SU-DHL-6 (cell line): ENCODE measurements at regions not wholly inside any gene's neighbourhood (a gene's known extent, or its start where the extent isn't known, plus 50 kb on each side); places are given as distances from the start of the nearest gene placed in this dataset.

Experiments used
- H2AFZ ChIP-seq: fragments of 200-600 bp; sonication (generic); 2 replicates; pipeline ENCODE4 v1.6.1; 2014; ENCODE audit warnings: low read depth, mild to moderate bottlenecking, moderate library complexity, mixed read lengths, antibody characterized with exemption, low read length; ENCODE audit not compliant: severe bottlenecking
- H3F3A ChIP-seq: fragments of 200-600 bp; shearing (Covaris generic); 2 replicates; pipeline ENCODE4 v1.6.0; 2016; ENCODE audit warnings: antibody characterized with exemption, mild to moderate bottlenecking; ENCODE audit not compliant: insufficient read depth
- H3K27ac ChIP-seq: fragments of 200-600 bp; sonication (generic); 2 replicates; pipeline ENCODE4 v1.5.1; 2016; ENCODE audit warnings: low read depth, mild to moderate bottlenecking, low read length, moderate library complexity, mixed read lengths
- H3K27me3 ChIP-seq: fragments of 200-600 bp; sonication (generic), shearing (Covaris generic); 2 replicates; pipeline ENCODE4 v1.6.0; 2014; ENCODE audit warnings: mild to moderate bottlenecking, low read length
- H3K36me3 ChIP-seq: fragments of 200-600 bp; sonication (generic); 2 replicates; pipeline ENCODE4 v1.6.1; 2014; ENCODE audit warnings: mild to moderate bottlenecking, low read length, mixed read lengths
- H3K4me2 ChIP-seq: fragments of 300-600, 200-600 bp; shearing (Covaris generic), sonication (generic); 2 replicates; pipeline ENCODE4 v1.6.0; 2014; ENCODE audit warnings: low read length, low read depth, mild to moderate bottlenecking; ENCODE audit not compliant: poor library complexity, severe bottlenecking
- H3K4me3 ChIP-seq: fragments of 200-600 bp; sonication (generic); 2 replicates; pipeline ENCODE4 v1.5.1; 2014; ENCODE audit warnings: antibody characterized with exemption, low read length, mild to moderate bottlenecking, mixed read lengths; ENCODE audit not compliant: insufficient read depth, poor library complexity, severe bottlenecking
- H3K79me2 ChIP-seq: fragments of 200-600 bp; sonication (generic); 2 replicates; pipeline ENCODE4 v1.6.1; 2014; ENCODE audit warnings: mild to moderate bottlenecking, low read length, moderate library complexity; ENCODE audit not compliant: insufficient read depth
- H3K9ac ChIP-seq: fragments of 200-600 bp; sonication (generic); 2 replicates; pipeline ENCODE4 v1.7.0; 2014; ENCODE audit warnings: mild to moderate bottlenecking, low read length
- H3K9me2 ChIP-seq: fragments of 200-600 bp; sonication (generic); replicated peaks from 2 replicates; pipeline ENCODE4 v1.6.1; 2014; ENCODE audit warnings: low read length; ENCODE audit not compliant: insufficient read depth
- H3K9me3 ChIP-seq: fragments of 200-600 bp; sonication (generic); 2 replicates; pipeline ENCODE4 v1.6.1; 2014; ENCODE audit warnings: low read length, mixed read lengths; ENCODE audit not compliant: insufficient read depth
- H4K20me1 ChIP-seq: fragments of 200-600 bp; sonication (generic); 2 replicates; pipeline ENCODE4 v1.6.1; 2014; ENCODE audit warnings: low read depth, mild to moderate bottlenecking, antibody characterized with exemption, low read length, moderate library complexity, mixed read lengths
- EZH2phosphoT487 ChIP-seq: fragments of 200-600 bp; sonication (generic), shearing (Covaris generic); conservative IDR thresholded peaks from 2 replicates; pipeline ENCODE4 v1.6.1; 2018; ENCODE audit warnings: mild to moderate bottlenecking, antibody characterized with exemption, low read length, moderate library complexity, mixed read lengths
- TF ChIP-seq, protein P1 (sequence below): fragments of 200-600 bp; sonication (generic); IDR thresholded peaks from one replicate; pipeline ENCODE4 v1.5.1; 2017; ENCODE audit warnings: antibody characterized with exemption, mild to moderate bottlenecking, low read length, moderate library complexity; ENCODE audit not compliant: insufficient read depth, poor library complexity, severe bottlenecking

DNA sequence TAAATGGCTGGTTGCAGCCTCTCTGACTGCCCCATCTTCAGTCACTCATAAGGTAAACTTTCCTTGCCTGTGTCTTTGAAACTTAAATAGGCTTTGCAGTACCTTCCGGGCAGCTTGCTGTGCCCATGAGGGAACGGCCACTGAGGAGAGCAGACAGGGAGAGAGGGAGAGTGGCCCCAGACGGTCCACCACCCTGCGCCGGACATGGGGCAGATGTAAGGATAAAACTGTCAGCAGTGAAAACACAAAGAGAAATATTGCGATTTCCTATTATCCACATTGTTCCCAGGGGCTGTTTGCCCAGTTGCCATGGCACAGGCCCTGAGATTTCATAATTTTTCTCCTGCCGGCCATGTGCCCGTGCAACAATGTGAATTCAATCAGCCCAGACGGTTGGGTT is 265.9 kb upstream of the SALL3 start:
- H3K9me2 ChIP-seq: no peaks in the 10 kb centered on the region
- no peaks in the 10 kb centered on the region for H4K20me1 ChIP-seq
- no peaks in the 10 kb centered on the region for H3K27me3 ChIP-seq
- H3F3A ChIP-seq: no peaks in the 10 kb centered on the region
- H3K27ac ChIP-seq: no peak overlapping the region
- H3K9ac ChIP-seq: no peak overlapping the region
- no peak for TF ChIP-seq EZH2phosphoT487
- TF ChIP-seq, protein P1, sequence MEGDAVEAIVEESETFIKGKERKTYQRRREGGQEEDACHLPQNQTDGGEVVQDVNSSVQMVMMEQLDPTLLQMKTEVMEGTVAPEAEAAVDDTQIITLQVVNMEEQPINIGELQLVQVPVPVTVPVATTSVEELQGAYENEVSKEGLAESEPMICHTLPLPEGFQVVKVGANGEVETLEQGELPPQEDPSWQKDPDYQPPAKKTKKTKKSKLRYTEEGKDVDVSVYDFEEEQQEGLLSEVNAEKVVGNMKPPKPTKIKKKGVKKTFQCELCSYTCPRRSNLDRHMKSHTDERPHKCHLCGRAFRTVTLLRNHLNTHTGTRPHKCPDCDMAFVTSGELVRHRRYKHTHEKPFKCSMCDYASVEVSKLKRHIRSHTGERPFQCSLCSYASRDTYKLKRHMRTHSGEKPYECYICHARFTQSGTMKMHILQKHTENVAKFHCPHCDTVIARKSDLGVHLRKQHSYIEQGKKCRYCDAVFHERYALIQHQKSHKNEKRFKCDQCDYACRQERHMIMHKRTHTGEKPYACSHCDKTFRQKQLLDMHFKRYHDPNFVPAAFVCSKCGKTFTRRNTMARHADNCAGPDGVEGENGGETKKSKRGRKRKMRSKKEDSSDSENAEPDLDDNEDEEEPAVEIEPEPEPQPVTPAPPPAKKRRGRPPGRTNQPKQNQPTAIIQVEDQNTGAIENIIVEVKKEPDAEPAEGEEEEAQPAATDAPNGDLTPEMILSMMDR: no peak
- H3K79me2 ChIP-seq: no peaks in the 10 kb centered on the region
- H2AFZ ChIP-seq: no peak overlapping the region
- H3K36me3 ChIP-seq: no peaks in the 10 kb centered on the region
- H3K4me3 ChIP-seq: no peak overlapping the region
- H3K4me2 ChIP-seq: no peak overlapping the region
- H3K9me3 ChIP-seq: no peaks in the 10 kb centered on the region

DNA sequence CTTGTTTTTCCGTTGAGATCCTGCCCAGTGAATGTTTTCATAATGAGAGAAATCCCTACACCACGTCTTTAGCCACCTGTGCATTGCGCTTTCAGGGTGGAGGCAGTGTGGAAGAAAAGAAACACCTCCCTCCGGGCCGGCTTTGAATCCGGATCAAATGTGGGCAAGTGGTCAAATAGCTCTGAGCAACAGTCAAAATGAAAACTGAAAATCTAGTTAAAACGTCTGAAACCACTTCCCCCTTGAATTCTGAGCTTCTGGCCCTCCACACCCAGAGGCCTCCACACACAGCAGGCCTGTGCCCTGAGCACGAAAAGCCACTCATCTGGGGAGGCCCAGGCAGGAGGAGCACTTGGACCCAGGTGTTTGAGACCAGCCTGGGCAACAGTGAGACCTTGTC is 263.6 kb upstream of the SALL3 start:
- no peak overlapping the region for H3K4me2 ChIP-seq
- no peaks in the 10 kb centered on the region for H3K9me3 ChIP-seq

DNA sequence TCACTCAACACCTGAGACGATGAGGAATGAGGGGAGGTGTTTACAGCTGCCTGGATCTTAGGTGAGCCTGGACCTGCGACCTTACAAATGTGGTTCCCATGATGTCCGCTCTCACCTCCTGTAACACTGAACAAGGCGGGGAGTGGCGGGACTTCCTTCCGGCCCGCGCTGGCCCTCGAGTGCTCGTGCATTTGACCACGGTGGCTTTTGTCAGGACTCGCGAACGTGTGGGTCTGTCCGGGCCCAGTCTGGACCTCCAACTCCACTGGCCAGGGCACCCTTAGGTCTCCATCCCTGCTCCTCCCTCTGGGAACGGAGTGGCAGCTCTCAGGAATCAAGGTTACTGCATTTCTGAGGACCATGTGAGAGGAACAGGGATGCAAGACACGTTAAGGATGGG is 263.0 kb upstream of the SALL3 start:
- Histone ChIP-seq H3K4me2 (no peak overlapping the region), H3K27ac (no peak overlapping the region), H3K9ac (no peak overlapping the region), H3K9me3 (no peaks in the 10 kb centered on the region), H4K20me1 (no peaks in the 10 kb centered on the region), H3F3A (no peaks in the 10 kb centered on the region), H3K4me3 (no peak overlapping the region), H3K79me2 (no peaks in the 10 kb centered on the region), H2AFZ (no peak overlapping the region), H3K36me3 (no peaks in the 10 kb centered on the region), H3K9me2 (no peaks in the 10 kb centered on the region), H3K27me3 (no peaks in the 10 kb centered on the region)
- no peak for TF ChIP-seq EZH2phosphoT487
- TF ChIP-seq, protein P1: no peak

More for the DNA sequence above, 263.6 kb upstream of the SALL3 start:
- Histone ChIP-seq H3K27me3 (no peaks in the 10 kb centered on the region), H3K79me2 (no peaks in the 10 kb centered on the region), H3F3A (no peaks in the 10 kb centered on the region), H3K9me2 (no peaks in the 10 kb centered on the region), H3K9ac (no peak overlapping the region), H4K20me1 (no peaks in the 10 kb centered on the region), H2AFZ (no peak overlapping the region), H3K27ac (no peak overlapping the region), H3K36me3 (no peaks in the 10 kb centered on the region), H3K4me3 (no peak overlapping the region)
- TF ChIP-seq, protein P1: no peak
- TF ChIP-seq EZH2phosphoT487: no peak
